ENCODE measurements at regions not wholly inside any gene's neighbourhood (a gene's known extent, or its start where the extent isn't known, plus 50 kb on each side); places are given as distances from the start of the nearest gene placed in this dataset.

- no peak for TF ChIP-seq EP300 (IDR thresholded peaks at IDR 0.05)
- TF ChIP-seq CTCF (IDR thresholded peaks at IDR 0.05) = no peak
- TF ChIP-seq POLR2A (IDR thresholded peaks at IDR 0.05) = no peak
These were observed 240.1 kb upstream of the RASA1 start for GRCh38 chr5:87027570-87027969.
